B cell (primary cell): ENCODE measurements at regions not wholly inside any gene's neighbourhood (a gene's known extent, or its start where the extent isn't known, plus 50 kb on each side); places are given as distances from the start of the nearest gene placed in this dataset.
"Not testable (repeated sequence)": the region's sequence is repeated elsewhere in the genome, so short reads cannot be mapped to it uniquely, and the experiment has no call there.

Experiments
- ATAC-seq: fragments of 200-7000 bp; cut with Tn5 transposase; one replicate; pipeline ENCODE4 v1.10.0; 2021; ENCODE audit warnings: low read depth, mild to moderate bottlenecking, moderate number of reproducible peaks, moderate library complexity
- CTCF ChIA-PET: fragments of 350-600 bp; sonication (Branson Sonifier 250); formaldehyde crosslinking; loops from one replicate; lab custom pipeline; 2021; ENCODE audit warnings: antibody characterized with exemption, inconsistent platforms; lab: Charles Lee
- POLR2A ChIA-PET: fragments of 350-600 bp; sonication (Branson Sonifier 250); formaldehyde crosslinking; loops from one replicate; lab custom pipeline; 2021; ENCODE audit warnings: antibody characterized with exemption; lab: Charles Lee
- DNase-seq: peaks from one replicate; pipeline ENCODE4 v3.0.0; 2013
- H2AFZ ChIP-seq: 2 replicates; pipeline ENCODE4 v1.6.1; 2012; ENCODE audit warnings: mild to moderate bottlenecking, low read depth, low read length; ENCODE audit not compliant: insufficient read depth, poor library complexity, severe bottlenecking
- H3K27ac ChIP-seq, 2 donors: 1 replicate in 1 of 2; 2 replicates in 1 of 2; pipeline ENCODE4 v1.5.1; 2012 to 2013; ENCODE audit warnings: low read length in 2 of 2, mild to moderate bottlenecking in 2 of 2, moderate library complexity in 1 of 2
- H3K27me3 ChIP-seq, 4 experiments: fragments of 200-600 bp in 1 of 4; sonication (generic) in 1 of 4; replicated peaks in 1 of 4; 1 replicate in 2 of 4; 2 replicates in 2 of 4; pipeline versions ENCODE4 v1.6.1 to v1.7.0; 2013 to 2016; ENCODE audit warnings: low read length in 3 of 4, mild to moderate bottlenecking in 2 of 4, mixed read lengths in 1 of 4, moderate library complexity in 1 of 4; ENCODE audit not compliant: insufficient read depth in 4 of 4, control insufficient read depth in 3 of 4; ENCODE audit errors: control extremely low read depth in 1 of 4
- H3K36me3 ChIP-seq, 2 experiments: replicated peaks in 1 of 2; 1 replicate in 1 of 2; 2 replicates in 1 of 2; pipeline versions ENCODE4 v1.6.1 to v1.7.1; 2013; ENCODE audit warnings: low read length in 1 of 2; ENCODE audit not compliant: insufficient read depth in 2 of 2, control insufficient read depth in 1 of 2; ENCODE audit errors: control extremely low read depth in 1 of 2, extremely low read depth in 1 of 2
- H3K4me1 ChIP-seq, 2 donors: fragments of 200-600 bp in 1 of 2; sonication (generic) in 1 of 2; 1 replicate in 1 of 2; 2 replicates in 1 of 2; pipeline versions ENCODE4 v1.5.1 to v1.6.1; 2013 to 2017; ENCODE audit warnings: low read length in 2 of 2; ENCODE audit not compliant: control insufficient read depth in 2 of 2, insufficient read depth in 2 of 2
- H3K4me2 ChIP-seq: replicated peaks from 2 replicates; pipeline ENCODE3; 2012; ENCODE audit warnings: mild to moderate bottlenecking, low read depth, low read length; ENCODE audit not compliant: poor library complexity, severe bottlenecking
- H3K4me3 ChIP-seq, 5 experiments: fragments of 200-600 bp in 1 of 5; sonication (generic) in 1 of 5; 1 replicate in 3 of 5; 2 replicates in 2 of 5; pipeline versions ENCODE4 v1.5.1 to v1.7.0; 2011 to 2016; ENCODE audit warnings: low read length in 4 of 5, mild to moderate bottlenecking in 4 of 5, low read depth in 2 of 5, control low read depth in 1 of 5, moderate library complexity in 1 of 5; ENCODE audit not compliant: insufficient read depth in 1 of 5; ENCODE audit errors: control extremely low read depth in 1 of 5, extremely low read depth in 1 of 5
- H3K79me2 ChIP-seq: fragments of 200-600 bp; sonication (generic); one replicate; pipeline ENCODE4 v1.6.0; 2016; ENCODE audit warnings: low read length; ENCODE audit not compliant: control insufficient read depth, insufficient read depth
- H3K9ac ChIP-seq: fragments of 200-600 bp; sonication (generic); 2 replicates; pipeline ENCODE4 v1.6.1; 2017; ENCODE audit warnings: mild to moderate bottlenecking, low read length, moderate library complexity
- H3K9me3 ChIP-seq, 3 donors: one replicate each; pipeline versions ENCODE4 v1.6.1 to v1.7.1; 2013; ENCODE audit warnings: low read length in 2 of 3; ENCODE audit not compliant: control insufficient read depth in 2 of 3, insufficient read depth in 1 of 3; ENCODE audit errors: control extremely low read depth in 1 of 3
- H4K20me1 ChIP-seq: 2 replicates; pipeline ENCODE4 v1.6.0; 2012; ENCODE audit warnings: mild to moderate bottlenecking, low read length; ENCODE audit not compliant: insufficient read depth, control insufficient read depth, poor library complexity, severe bottlenecking
- H3K27ac Mint-ChIP-seq: one replicate; pipeline ENCODE4 v1.8.0; 2021; ENCODE audit warnings: mixed read lengths
- H3K27me3 Mint-ChIP-seq: one replicate; pipeline ENCODE4 v1.8.0; 2021; ENCODE audit warnings: mixed read lengths
- H3K4me1 Mint-ChIP-seq: one replicate; pipeline ENCODE4 v1.8.0; 2021; ENCODE audit warnings: mixed read lengths
- H3K4me3 Mint-ChIP-seq: one replicate; pipeline ENCODE4 v1.8.0; 2021; ENCODE audit warnings: mixed read lengths
- H3K9me3 Mint-ChIP-seq: one replicate; pipeline ENCODE4 v1.8.0; 2022; ENCODE audit warnings: mixed read lengths; ENCODE audit not compliant: insufficient read depth
- EZH2 ChIP-seq: IDR thresholded peaks from 2 replicates; pipeline ENCODE4 v1.6.1; 2012; ENCODE audit warnings: borderline replicate concordance, low read depth, mild to moderate bottlenecking, moderate library complexity, low read length; ENCODE audit not compliant: insufficient read depth, poor library complexity, severe bottlenecking
- WGBS: methylation state at CpG from one replicate; pipeline ENCODE4 v1.1.5; 2013; ENCODE audit warnings: missing lambda C conversion rate; ENCODE audit not compliant: insufficient coverage; 5-methylcytosine and 5-hydroxymethylcytosine counted together
- intact Hi-C: fragments of 100-400 bp; cut with micrococcal nuclease; formaldehyde crosslinking; loops from one replicate; pipeline ENCODE4 v1.10.0; 2022
- TF ChIP-seq, protein P1 (sequence below): fragments of 200-600 bp; IDR thresholded peaks from one replicate; pipeline ENCODE4 v1.8.0; 2022; ENCODE audit warnings: antibody characterized with exemption, mild to moderate bottlenecking

DNA sequence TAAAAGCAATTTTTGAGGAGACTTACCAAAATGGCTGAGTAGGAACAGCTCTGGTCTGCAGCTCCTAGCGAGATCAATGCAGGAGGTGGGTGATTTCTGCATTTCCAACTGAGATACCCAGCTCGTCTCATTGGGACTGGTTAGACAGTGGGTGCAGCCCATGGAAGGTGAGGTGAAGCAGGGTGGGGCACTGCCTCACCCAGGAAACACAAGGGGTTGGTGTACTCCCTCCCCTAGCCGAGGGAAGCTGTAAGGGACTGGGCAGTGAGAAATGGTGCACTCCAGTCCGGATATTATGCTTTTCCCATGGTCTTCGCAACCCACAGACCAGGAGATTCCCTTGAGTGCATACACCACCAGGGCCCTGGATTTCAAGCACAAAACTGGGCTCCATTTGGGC lies 419.0 kb downstream of the NUP35 start:
- DNase-seq = no peak
- Mint-ChIP-seq H3K4me1 (peaks cover 10% of the 10 kb centered on the region), H3K9me3 (peaks cover 2% of the 10 kb centered on the region), H3K27me3 (no peaks in the 10 kb centered on the region), H3K4me3 (peak overlapping the region; percentile 63), H3K27ac (no peak overlapping the region)
- ATAC-seq = no peak
- no peaks in the 10 kb centered on the region for H3K36me3 ChIP-seq
- H3K4me2 ChIP-seq = no peak overlapping the region
- no peak overlapping the region for H3K9ac ChIP-seq
- H3K4me3 ChIP-seq = peak overlapping the region in 1 of 5 experiments; percentile 2
- TF ChIP-seq, protein P1, sequence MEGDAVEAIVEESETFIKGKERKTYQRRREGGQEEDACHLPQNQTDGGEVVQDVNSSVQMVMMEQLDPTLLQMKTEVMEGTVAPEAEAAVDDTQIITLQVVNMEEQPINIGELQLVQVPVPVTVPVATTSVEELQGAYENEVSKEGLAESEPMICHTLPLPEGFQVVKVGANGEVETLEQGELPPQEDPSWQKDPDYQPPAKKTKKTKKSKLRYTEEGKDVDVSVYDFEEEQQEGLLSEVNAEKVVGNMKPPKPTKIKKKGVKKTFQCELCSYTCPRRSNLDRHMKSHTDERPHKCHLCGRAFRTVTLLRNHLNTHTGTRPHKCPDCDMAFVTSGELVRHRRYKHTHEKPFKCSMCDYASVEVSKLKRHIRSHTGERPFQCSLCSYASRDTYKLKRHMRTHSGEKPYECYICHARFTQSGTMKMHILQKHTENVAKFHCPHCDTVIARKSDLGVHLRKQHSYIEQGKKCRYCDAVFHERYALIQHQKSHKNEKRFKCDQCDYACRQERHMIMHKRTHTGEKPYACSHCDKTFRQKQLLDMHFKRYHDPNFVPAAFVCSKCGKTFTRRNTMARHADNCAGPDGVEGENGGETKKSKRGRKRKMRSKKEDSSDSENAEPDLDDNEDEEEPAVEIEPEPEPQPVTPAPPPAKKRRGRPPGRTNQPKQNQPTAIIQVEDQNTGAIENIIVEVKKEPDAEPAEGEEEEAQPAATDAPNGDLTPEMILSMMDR = no peak
- no peak for TF ChIP-seq EZH2
- CTCF ChIA-PET = no interaction called here
- intact Hi-C loops = no loop called here
- H3K9me3 ChIP-seq = peaks cover 0 to 17% (median 0%) of the 10 kb centered on the region in 3 donors
- H3K79me2 ChIP-seq = no peaks in the 10 kb centered on the region
- no peaks in the 10 kb centered on the region for H3K27me3 ChIP-seq
- no peak overlapping the region for H3K27ac ChIP-seq
- H4K20me1 ChIP-seq = no peaks in the 10 kb centered on the region
- peaks cover 0 to 9% of the 10 kb centered on the region in 2 donors for H3K4me1 ChIP-seq
- WGBS = 97% methylated on average over 5 of the region's 5 CpGs
- POLR2A ChIA-PET = no interaction called here
- H2AFZ ChIP-seq = no peak overlapping the region

DNA sequence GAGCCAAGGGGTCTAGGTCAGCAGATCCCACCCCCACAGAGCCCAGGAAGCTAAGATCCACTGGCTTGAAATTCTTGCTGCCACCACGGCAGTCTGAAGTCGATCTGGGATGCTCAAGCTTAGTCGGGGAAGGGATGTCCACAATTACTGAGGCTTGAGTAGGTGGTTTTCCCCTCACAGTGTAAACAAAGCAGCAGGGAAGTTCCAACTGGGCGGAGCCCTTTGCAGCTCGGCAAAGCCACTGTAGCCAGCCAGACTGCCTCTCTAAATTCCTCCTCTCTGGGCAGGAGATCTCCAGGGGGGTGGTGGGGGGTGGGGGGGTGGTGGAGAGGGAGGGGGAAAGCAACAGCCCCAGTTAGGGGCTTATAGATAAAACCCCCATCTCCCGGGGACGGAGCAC lies 419.5 kb downstream of the NUP35 start:
- peaks cover 10% of the 10 kb centered on the region for H3K4me1 Mint-ChIP-seq
- no peaks in the 10 kb centered on the region for H3K79me2 ChIP-seq
- peak overlapping the region; percentile 63 for H3K4me3 Mint-ChIP-seq
- H3K4me1 ChIP-seq = peaks cover 0 to 9% of the 10 kb centered on the region in 2 donors
- CTCF ChIA-PET = no interaction called here
- TF ChIP-seq EZH2 = no peak
- TF ChIP-seq, protein P1 = no peak
- no peaks in the 10 kb centered on the region for H3K27me3 ChIP-seq
- ATAC-seq = peak; percentile 64
- 60% methylated on average over 1 of the region's 7 CpGs for WGBS
- no peaks in the 10 kb centered on the region for H4K20me1 ChIP-seq
- peak overlapping the region in 1 of 5 experiments; percentile 2 for H3K4me3 ChIP-seq
- DNase-seq = peak; percentile 35
- POLR2A ChIA-PET = no interaction called here
- no peak overlapping the region for H3K9ac ChIP-seq
- H2AFZ ChIP-seq = no peak overlapping the region
- intact Hi-C loops = no loop called here
- no peak overlapping the region for H3K27ac ChIP-seq
- no peaks in the 10 kb centered on the region for H3K36me3 ChIP-seq
- H3K9me3 ChIP-seq = peaks cover 0 to 17% (median 0%) of the 10 kb centered on the region in 3 donors
- no peak overlapping the region for H3K4me2 ChIP-seq
- H3K27me3 Mint-ChIP-seq = no peaks in the 10 kb centered on the region
- H3K9me3 Mint-ChIP-seq = peaks cover 2% of the 10 kb centered on the region
- peak overlapping the region; percentile 70 for H3K27ac Mint-ChIP-seq

DNA sequence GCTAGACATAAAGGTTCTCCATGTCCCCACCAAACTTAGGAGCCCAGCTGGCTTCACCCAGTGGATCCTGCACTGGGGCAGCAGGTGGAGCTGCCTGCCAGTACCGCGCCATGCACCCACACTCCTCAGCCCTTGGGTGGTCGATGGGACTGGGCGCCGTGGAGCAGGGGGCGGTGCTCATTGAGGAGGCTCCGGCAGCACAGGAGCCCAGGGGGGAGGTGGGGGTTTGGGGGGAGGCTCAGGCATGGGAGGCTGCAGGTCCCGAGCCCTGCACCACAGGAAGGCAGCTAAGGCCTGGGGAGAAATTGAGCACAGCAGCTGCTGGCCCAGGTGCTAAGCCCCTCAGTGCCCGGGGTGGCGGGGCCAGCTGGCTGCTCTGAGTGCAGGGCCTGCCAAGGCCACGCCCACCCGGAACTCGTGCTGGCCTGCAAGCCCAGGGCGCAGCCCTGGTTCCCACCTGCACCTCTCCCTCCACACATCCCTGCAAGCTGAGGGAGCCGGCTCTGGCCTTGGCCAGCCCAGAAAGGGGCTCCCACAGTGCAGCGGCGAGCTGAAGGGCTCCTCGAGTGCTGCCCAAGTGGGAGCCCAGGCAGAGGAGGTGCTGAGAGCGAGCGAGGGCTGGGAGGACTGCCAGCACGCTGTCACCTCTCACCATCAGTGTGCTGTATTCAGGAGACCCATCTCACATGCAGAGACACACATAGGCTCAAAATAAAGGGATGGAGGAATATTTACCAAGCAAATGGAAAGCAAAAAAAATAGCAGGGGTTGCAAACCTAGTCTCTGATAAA lies 422.5 kb downstream of the NUP35 start:
- DNase-seq, H3K36me3 ChIP-seq, H3K4me1 Mint-ChIP-seq, ATAC-seq, POLR2A ChIA-PET, H4K20me1 ChIP-seq, intact Hi-C loops, CTCF ChIA-PET, H3K4me1 ChIP-seq, H3K9ac ChIP-seq, H3K4me2 ChIP-seq, H3K27me3 Mint-ChIP-seq, H3K9me3 Mint-ChIP-seq, H2AFZ ChIP-seq, H3K4me3 ChIP-seq, H3K4me3 Mint-ChIP-seq, H3K27ac Mint-ChIP-seq, H3K79me2 ChIP-seq, H3K27ac ChIP-seq, H3K27me3 ChIP-seq: not testable (repeated sequence)
- H3K9me3 ChIP-seq = peaks cover 0 to 17% (median 0%) of the 10 kb centered on the region in 3 donors
- WGBS = 88% methylated on average over 15 of the region's 21 CpGs
